HepG2 (cell line): ENCODE measurements at regions not wholly inside any gene's neighbourhood (a gene's known extent, or its start where the extent isn't known, plus 50 kb on each side); places are given as distances from the start of the nearest gene placed in this dataset.

Experiments
- BCL6 ChIP-seq: IDR thresholded peaks from 2 replicates; pipeline ENCODE4 v1.6.1; 2016; ENCODE audit warnings: missing genetic modification reagents, missing compliant biosample characterization
- CREB1 ChIP-seq, 2 experiments: fragments of 450-650 bp in 1 of 2; IDR thresholded peaks; 2 replicates each; pipeline ENCODE4 v1.6.1; 2016 to 2017; ENCODE audit warnings: control low read depth in 1 of 2, mild to moderate bottlenecking in 1 of 2, missing compliant biosample characterization in 1 of 2, missing genetic modification characterization in 1 of 2
- GABPA ChIP-seq, 2 experiments: IDR thresholded peaks; 2 replicates each; pipeline ENCODE4 v1.6.1; 2011 to 2016; ENCODE audit warnings: low read depth in 2 of 2, low read length in 1 of 2, missing biosample characterization in 1 of 2, missing genetic modification characterization in 1 of 2
- HHEX ChIP-seq: IDR thresholded peaks from 2 replicates; pipeline ENCODE4 v1.6.1; 2016; ENCODE audit warnings: control low read depth
- MLXIP ChIP-seq: sonication (generic); formaldehyde crosslinking; IDR thresholded peaks from 2 replicates; pipeline ENCODE4 v1.9.0; 2021; ENCODE audit warnings: missing genetic modification reagents, borderline replicate concordance
- MYC ChIP-seq: sonication (generic); formaldehyde crosslinking; IDR thresholded peaks from 2 replicates; pipeline ENCODE4 v1.9.0; 2021; ENCODE audit warnings: missing genetic modification reagents, borderline replicate concordance
- NFIC ChIP-seq: IDR thresholded peaks from 2 replicates; pipeline ENCODE4 v1.6.1; 2012; ENCODE audit warnings: mild to moderate bottlenecking, low read length, inconsistent platforms
- POGK ChIP-seq: sonication (generic); formaldehyde crosslinking; conservative IDR thresholded peaks from 2 replicates; pipeline ENCODE4 v1.8.0; 2022; ENCODE audit warnings: mild to moderate bottlenecking, moderate library complexity, missing genetic modification reagents
- REL ChIP-seq: sonication (generic); formaldehyde crosslinking; conservative IDR thresholded peaks from 2 replicates; pipeline ENCODE4 v1.8.0; 2022; ENCODE audit warnings: mild to moderate bottlenecking, missing genetic modification reagents, moderate library complexity
- SNAPC2 ChIP-seq: sonication (generic); formaldehyde crosslinking; IDR thresholded peaks from 2 replicates; pipeline ENCODE4 v1.8.1; 2022; ENCODE audit warnings: mild to moderate bottlenecking, missing genetic modification reagents
- SOX13 ChIP-seq, 3 experiments: fragments of 450-650 bp in 1 of 3; sonication (generic) in 1 of 3; formaldehyde crosslinking in 1 of 3; IDR thresholded peaks in 2 of 3; conservative IDR thresholded peaks in 1 of 3; 2 replicates each; pipeline versions ENCODE4 v1.5.0 to v1.6.1; 2016 to 2020; ENCODE audit warnings: antibody characterized with exemption in 1 of 3, mild to moderate bottlenecking in 1 of 3, missing compliant biosample characterization in 1 of 3, missing genetic modification reagents in 1 of 3, moderate library complexity in 1 of 3
- SOX5 ChIP-seq: IDR thresholded peaks from 2 replicates; pipeline ENCODE4 v1.6.1; 2016; ENCODE audit warnings: borderline replicate concordance
- SRY ChIP-seq: sonication (generic); formaldehyde crosslinking; IDR thresholded peaks from 2 replicates; pipeline ENCODE4 v1.8.0; 2022; ENCODE audit warnings: mild to moderate bottlenecking, missing genetic modification reagents
- TEAD3 ChIP-seq: optimal IDR thresholded peaks from 2 replicates; pipeline ENCODE3; 2016; ENCODE audit warnings: borderline replicate concordance
- WIZ ChIP-seq: sonication (generic); formaldehyde crosslinking; IDR thresholded peaks from 2 replicates; pipeline ENCODE4 v1.5.1; 2020; ENCODE audit warnings: mild to moderate bottlenecking, missing genetic modification reagents
- ZBTB7B ChIP-seq: sonication (generic); formaldehyde crosslinking; IDR thresholded peaks from 2 replicates; pipeline ENCODE4 v1.4.0; 2020; ENCODE audit warnings: missing genetic modification reagents
- ZFYVE20 ChIP-seq: sonication (generic); formaldehyde crosslinking; IDR thresholded peaks from 2 replicates; pipeline ENCODE4 v1.8.0; 2023; ENCODE audit warnings: low read depth, mild to moderate bottlenecking, moderate library complexity, missing genetic modification reagents, borderline replicate concordance
- ZMYM4 ChIP-seq: sonication (generic); formaldehyde crosslinking; IDR thresholded peaks from 2 replicates; pipeline ENCODE4 v1.8.1; 2023; ENCODE audit warnings: mild to moderate bottlenecking, missing genetic modification reagents
- ZNF263 ChIP-seq: sonication (generic); formaldehyde crosslinking; IDR thresholded peaks from 2 replicates; pipeline ENCODE4 v1.4.0; 2020; ENCODE audit warnings: missing genetic modification reagents
- ZNF296 ChIP-seq: sonication (generic); formaldehyde crosslinking; conservative IDR thresholded peaks from 2 replicates; pipeline ENCODE4 v1.5.0; 2020; ENCODE audit warnings: mild to moderate bottlenecking, missing genetic modification reagents
- ZNF337 ChIP-seq: sonication (generic); formaldehyde crosslinking; IDR thresholded peaks from 2 replicates; pipeline ENCODE4 v1.5.1; 2020; ENCODE audit warnings: missing genetic modification reagents, low read depth, mild to moderate bottlenecking, borderline replicate concordance
- ZNF414 ChIP-seq: sonication (generic); formaldehyde crosslinking; IDR thresholded peaks from 2 replicates; pipeline ENCODE4 v1.5.0; 2020; ENCODE audit warnings: missing genetic modification reagents
- ZNF501 ChIP-seq: sonication (generic); formaldehyde crosslinking; IDR thresholded peaks from 2 replicates; pipeline ENCODE4 v1.5.1; 2020; ENCODE audit warnings: mild to moderate bottlenecking, moderate library complexity, missing genetic modification reagents
- ZNF746 ChIP-seq: sonication (generic); formaldehyde crosslinking; IDR thresholded peaks from 2 replicates; pipeline ENCODE4 v1.8.0; 2022; ENCODE audit warnings: mild to moderate bottlenecking, missing genetic modification reagents
- ZNF768 ChIP-seq: sonication (generic); formaldehyde crosslinking; IDR thresholded peaks from 2 replicates; pipeline ENCODE4 v1.4.0; 2020; ENCODE audit warnings: missing genetic modification reagents

- TF ChIP-seq HHEX (CRISPR knock-in tag) (no peak), ZNF337 (CRISPR knock-in tag) (no peak), SRY (CRISPR knock-in tag) (no peak), SOX5 (CRISPR knock-in tag) (peak; percentile 45; the same call in 1 of the 2 replicates), ZNF501 (no peak), REL (CRISPR knock-in tag) (no peak), CREB1 (IDR thresholded peaks at IDR 0.05) (no peak), CREB1 (CRISPR knock-in tag; IDR thresholded peaks at IDR 0.05) (no peak), SOX13 (IDR thresholded peaks at IDR 0.05) (no peak), SOX13 (CRISPR knock-in tag; conservative IDR thresholded peaks at IDR 0.05 in 1 of 2, IDR thresholded peaks at IDR 0.05 in 1 of 2) (peak in 1 of 2 experiments; percentile 70; a peak in 2 of 4 replicates), ZBTB7B (CRISPR knock-in tag) (0 out of 2 replicates have a peak, but pooled peaks have one; percentile 44), MLXIP (CRISPR knock-in tag) (no peak), MYC (no peak), WIZ (CRISPR knock-in tag) (no peak), POGK (CRISPR knock-in tag) (no peak), ZNF768 (CRISPR knock-in tag) (no peak), BCL6 (CRISPR knock-in tag) (peak; percentile 39; the same call in 1 of the 2 replicates), ZMYM4 (peak; percentile 76), ZNF746 (CRISPR knock-in tag) (no peak), NFIC (peak; percentile 24; the same call in 1 of the 2 replicates), SNAPC2 (CRISPR knock-in tag) (no peak), ZFYVE20 (CRISPR knock-in tag) (no peak), GABPA (IDR thresholded peaks at IDR 0.05; ENCODE audit: low read depth, low read length) (no peak), GABPA (CRISPR knock-in tag; IDR thresholded peaks at IDR 0.05; ENCODE audit: low read depth) (no peak), ZNF296 (CRISPR knock-in tag) (no peak), ZNF414 (CRISPR knock-in tag) (no peak), ZNF263 (CRISPR knock-in tag) (peak; percentile 76), TEAD3 (peak; percentile 91)
Observed at GRCh38 chr4:68736813-68737212, 66.4 kb upstream of the UGT2B15 start (continued).
